ENCODE measurements at regions not wholly inside any gene's neighbourhood (a gene's known extent, or its start where the extent isn't known, plus 50 kb on each side); places are given as distances from the start of the nearest gene placed in this dataset.

GRCh38 chr5:1669276-1670155 lies 130.1 kb downstream of the MRPL36 start:
- ATAC-seq (no peak), DNase-seq (no peak)
- no peaks in the 10 kb centered on the region for H3K36me3 Mint-ChIP-seq (ENCODE audit: low read depth)
- no peak overlapping the region for H3K27ac Mint-ChIP-seq
- peaks cover 60% of the 10 kb centered on the region for H3K27me3 Mint-ChIP-seq
- TF ChIP-seq CTCF (IDR thresholded peaks at IDR 0.05): no peak
- POLR2A ChIA-PET: interaction anchor here (0.6 kb wide), 1 partner anchor 651 kb away, joined by 3 read pairs; no protein-coding TSS in a partner anchor
- no peak overlapping the region for H3K4me3 Mint-ChIP-seq
- CTCF ChIA-PET: interaction anchor here (1.2 kb wide), 1 partner anchor 65 kb away, joined by 3 read pairs; no protein-coding TSS in a partner anchor
- H3K9me3 Mint-ChIP-seq: no peaks in the 10 kb centered on the region
- intact Hi-C loops (cut with micrococcal nuclease): no loop called here
- peaks cover 19% of the 10 kb centered on the region for H3K4me1 Mint-ChIP-seq (ENCODE audit: low read depth)

- no peak overlapping the region for H3K4me3 Mint-ChIP-seq
- POLR2A ChIA-PET: no interaction called here
- intact Hi-C loops (cut with micrococcal nuclease): no loop called here
Observed at GRCh38 chr5:1668141-1668721, 131.4 kb downstream of the MRPL36 start.

GRCh38 chr5:1667648-1668140 lies 131.9 kb downstream of the MRPL36 start:
- Mint-ChIP-seq H3K27ac (no peak overlapping the region), H3K36me3 (ENCODE audit: low read depth) (no peaks in the 10 kb centered on the region), H3K27me3 (peaks cover 61% of the 10 kb centered on the region), H3K9me3 (no peaks in the 10 kb centered on the region), H3K4me3 (no peak overlapping the region), H3K4me1 (ENCODE audit: low read depth) (peaks cover 19% of the 10 kb centered on the region)
- ATAC-seq: peak; percentile 7
- TF ChIP-seq CTCF (IDR thresholded peaks at IDR 0.05): no peak
- POLR2A ChIA-PET: no interaction called here
- CTCF ChIA-PET: interaction anchor here (1.0 to 1.2 kb wide), 2 partner anchors 67 to 130 kb away, joined by 3 read pairs; no protein-coding TSS in a partner anchor
- intact Hi-C loops (cut with micrococcal nuclease): no loop called here
- no peak for DNase-seq

More at GRCh38 chr5:1668141-1668721, 131.4 kb downstream of the MRPL36 start:
- Mint-ChIP-seq H3K9me3 (no peaks in the 10 kb centered on the region), H3K36me3 (ENCODE audit: low read depth) (no peaks in the 10 kb centered on the region), H3K4me1 (ENCODE audit: low read depth) (peaks cover 19% of the 10 kb centered on the region), H3K27me3 (peaks cover 60% of the 10 kb centered on the region), H3K27ac (no peak overlapping the region)
- CTCF ChIA-PET: interaction anchor here (1.0 to 1.2 kb wide), 3 partner anchors 15 to 130 kb away, joined by 3 read pairs; no protein-coding TSS in a partner anchor
- DNase-seq (peak; percentile 46), ATAC-seq (peak; percentile 57)
- TF ChIP-seq CTCF (IDR thresholded peaks at IDR 0.05): no peak

- DNase-seq (peak; percentile 55), ATAC-seq (peak; percentile 75)
- TF ChIP-seq CTCF (IDR thresholded peaks at IDR 0.05): peak; percentile 58
- no peak overlapping the region for H3K4me3 Mint-ChIP-seq
- peaks cover 19% of the 10 kb centered on the region for H3K4me1 Mint-ChIP-seq (ENCODE audit: low read depth)
- H3K9me3 Mint-ChIP-seq: no peaks in the 10 kb centered on the region
- H3K27me3 Mint-ChIP-seq: peaks cover 58% of the 10 kb centered on the region
- ChIA-PET CTCF (interaction anchor here (0.6 kb wide), 1 partner anchor 105 kb away, joined by 4 read pairs; no protein-coding TSS in a partner anchor), POLR2A (no interaction called here)
- intact Hi-C loops (cut with micrococcal nuclease): no loop called here
- H3K27ac Mint-ChIP-seq: no peak overlapping the region
- H3K36me3 Mint-ChIP-seq (ENCODE audit: low read depth): no peaks in the 10 kb centered on the region
Observed at GRCh38 chr5:1666812-1667588, 132.6 kb downstream of the MRPL36 start.
